OCI-LY1 (cell line): ENCODE measurements at regions not wholly inside any gene's neighbourhood (a gene's known extent, or its start where the extent isn't known, plus 50 kb on each side); places are given as distances from the start of the nearest gene placed in this dataset.

Experiments used
- CTCF ChIP-seq: fragments of 200-600 bp; sonication (generic), shearing (Covaris generic); IDR thresholded peaks from 2 replicates; pipeline ENCODE4 v1.5.1; 2017; ENCODE audit warnings: mild to moderate bottlenecking, antibody characterized with exemption, low read length, moderate library complexity, mixed read lengths
- EZH2 ChIP-seq: fragments of 200-600 bp; sonication (generic), shearing (Covaris generic); IDR thresholded peaks from 2 replicates; pipeline ENCODE4 v1.8.0; 2017; ENCODE audit warnings: borderline replicate concordance, mixed run types, mild to moderate bottlenecking, antibody characterized with exemption, low read length, moderate library complexity, mixed read lengths

- no peak for TF ChIP-seq CTCF
- TF ChIP-seq EZH2, result no peak
Observed at GRCh38 chr2:176689711-176690110, 420.5 kb downstream of the MTX2 start.
